Adrenal gland (tissue), 5 donors: ENCODE measurements at regions not wholly inside any gene's neighbourhood (a gene's known extent, or its start where the extent isn't known, plus 50 kb on each side); places are given as distances from the start of the nearest gene placed in this dataset.

Experiments used
- CTCF ChIP-seq, 6 experiments: fragments of 450-650 bp in 4 of 6; fragments of 200-600 bp in 2 of 6; sonication (generic) in 1 of 6; IDR thresholded peaks; 1 replicate in 5 of 6; 2 replicates in 1 of 6; pipeline versions ENCODE4 v1.5.1 to v1.8.0; 2016 to 2021; ENCODE audit warnings: antibody characterized with exemption in 6 of 6, mild to moderate bottlenecking in 2 of 6, moderate library complexity in 1 of 6
- POLR2A ChIP-seq, 2 donors: fragments of 450-650 bp; IDR thresholded peaks; one replicate each; pipeline ENCODE4 v1.6.1; 2017; ENCODE audit warnings: antibody characterized with exemption in 2 of 2, mild to moderate bottlenecking in 2 of 2, moderate library complexity in 1 of 2
- donor health status: DM: no; HTN: no; CAD: no.

GRCh38 chr10:4736183-4736582, 89.8 kb upstream of the AKR1E2 start:
- TF ChIP-seq CTCF (IDR thresholded peaks at IDR 0.05) = no peak
- TF ChIP-seq POLR2A (IDR thresholded peaks at IDR 0.05) = no peak
